ENCODE measurements at regions not wholly inside any gene's neighbourhood (a gene's known extent, or its start where the extent isn't known, plus 50 kb on each side); places are given as distances from the start of the nearest gene placed in this dataset.

DNA sequence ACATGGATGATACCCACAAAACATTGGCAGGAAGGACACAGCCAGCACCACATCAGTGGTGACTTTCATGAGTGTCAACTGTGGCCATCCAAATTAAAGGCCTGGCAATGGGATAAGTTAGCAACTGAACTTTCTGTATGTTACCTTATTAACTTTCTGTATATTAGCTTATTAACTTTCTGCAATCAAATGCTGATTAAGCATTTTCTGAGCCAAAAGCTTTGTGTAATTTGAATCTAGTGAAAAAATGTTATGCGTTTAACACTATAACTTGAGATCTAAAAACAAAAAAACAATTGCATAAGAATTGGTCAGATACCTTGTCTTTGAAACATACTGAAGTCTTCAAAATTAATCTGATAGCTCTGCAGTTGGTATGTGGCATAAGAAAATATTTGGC is 159.3 kb downstream of the ZNF33B start (continued):
- TF ChIP-seq, protein P1, sequence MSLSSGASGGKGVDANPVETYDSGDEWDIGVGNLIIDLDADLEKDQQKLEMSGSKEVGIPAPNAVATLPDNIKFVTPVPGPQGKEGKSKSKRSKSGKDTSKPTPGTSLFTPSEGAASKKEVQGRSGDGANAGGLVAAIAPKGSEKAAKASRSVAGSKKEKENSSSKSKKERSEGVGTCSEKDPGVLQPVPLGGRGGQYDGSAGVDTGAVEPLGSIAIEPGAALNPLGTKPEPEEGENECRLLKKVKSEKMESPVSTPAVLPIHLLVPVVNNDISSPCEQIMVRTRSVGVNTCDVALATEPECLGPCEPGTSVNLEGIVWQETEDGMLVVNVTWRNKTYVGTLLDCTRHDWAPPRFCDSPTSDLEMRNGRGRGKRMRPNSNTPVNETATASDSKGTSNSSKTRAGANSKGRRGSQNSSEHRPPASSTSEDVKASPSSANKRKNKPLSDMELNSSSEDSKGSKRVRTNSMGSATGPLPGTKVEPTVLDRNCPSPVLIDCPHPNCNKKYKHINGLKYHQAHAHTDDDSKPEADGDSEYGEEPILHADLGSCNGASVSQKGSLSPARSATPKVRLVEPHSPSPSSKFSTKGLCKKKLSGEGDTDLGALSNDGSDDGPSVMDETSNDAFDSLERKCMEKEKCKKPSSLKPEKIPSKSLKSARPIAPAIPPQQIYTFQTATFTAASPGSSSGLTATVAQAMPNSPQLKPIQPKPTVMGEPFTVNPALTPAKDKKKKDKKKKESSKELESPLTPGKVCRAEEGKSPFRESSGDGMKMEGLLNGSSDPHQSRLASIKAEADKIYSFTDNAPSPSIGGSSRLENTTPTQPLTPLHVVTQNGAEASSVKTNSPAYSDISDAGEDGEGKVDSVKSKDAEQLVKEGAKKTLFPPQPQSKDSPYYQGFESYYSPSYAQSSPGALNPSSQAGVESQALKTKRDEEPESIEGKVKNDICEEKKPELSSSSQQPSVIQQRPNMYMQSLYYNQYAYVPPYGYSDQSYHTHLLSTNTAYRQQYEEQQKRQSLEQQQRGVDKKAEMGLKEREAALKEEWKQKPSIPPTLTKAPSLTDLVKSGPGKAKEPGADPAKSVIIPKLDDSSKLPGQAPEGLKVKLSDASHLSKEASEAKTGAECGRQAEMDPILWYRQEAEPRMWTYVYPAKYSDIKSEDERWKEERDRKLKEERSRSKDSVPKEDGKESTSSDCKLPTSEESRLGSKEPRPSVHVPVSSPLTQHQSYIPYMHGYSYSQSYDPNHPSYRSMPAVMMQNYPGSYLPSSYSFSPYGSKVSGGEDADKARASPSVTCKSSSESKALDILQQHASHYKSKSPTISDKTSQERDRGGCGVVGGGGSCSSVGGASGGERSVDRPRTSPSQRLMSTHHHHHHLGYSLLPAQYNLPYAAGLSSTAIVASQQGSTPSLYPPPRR (CRISPR knock-in tag; IDR thresholded peaks at IDR 0.05; ENCODE audit: borderline replicate concordance): no peak
- TF ChIP-seq, protein P2, sequence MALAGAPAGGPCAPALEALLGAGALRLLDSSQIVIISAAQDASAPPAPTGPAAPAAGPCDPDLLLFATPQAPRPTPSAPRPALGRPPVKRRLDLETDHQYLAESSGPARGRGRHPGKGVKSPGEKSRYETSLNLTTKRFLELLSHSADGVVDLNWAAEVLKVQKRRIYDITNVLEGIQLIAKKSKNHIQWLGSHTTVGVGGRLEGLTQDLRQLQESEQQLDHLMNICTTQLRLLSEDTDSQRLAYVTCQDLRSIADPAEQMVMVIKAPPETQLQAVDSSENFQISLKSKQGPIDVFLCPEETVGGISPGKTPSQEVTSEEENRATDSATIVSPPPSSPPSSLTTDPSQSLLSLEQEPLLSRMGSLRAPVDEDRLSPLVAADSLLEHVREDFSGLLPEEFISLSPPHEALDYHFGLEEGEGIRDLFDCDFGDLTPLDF (CRISPR knock-in tag; IDR thresholded peaks at IDR 0.05): no peak
- TF ChIP-seq, protein P3, sequence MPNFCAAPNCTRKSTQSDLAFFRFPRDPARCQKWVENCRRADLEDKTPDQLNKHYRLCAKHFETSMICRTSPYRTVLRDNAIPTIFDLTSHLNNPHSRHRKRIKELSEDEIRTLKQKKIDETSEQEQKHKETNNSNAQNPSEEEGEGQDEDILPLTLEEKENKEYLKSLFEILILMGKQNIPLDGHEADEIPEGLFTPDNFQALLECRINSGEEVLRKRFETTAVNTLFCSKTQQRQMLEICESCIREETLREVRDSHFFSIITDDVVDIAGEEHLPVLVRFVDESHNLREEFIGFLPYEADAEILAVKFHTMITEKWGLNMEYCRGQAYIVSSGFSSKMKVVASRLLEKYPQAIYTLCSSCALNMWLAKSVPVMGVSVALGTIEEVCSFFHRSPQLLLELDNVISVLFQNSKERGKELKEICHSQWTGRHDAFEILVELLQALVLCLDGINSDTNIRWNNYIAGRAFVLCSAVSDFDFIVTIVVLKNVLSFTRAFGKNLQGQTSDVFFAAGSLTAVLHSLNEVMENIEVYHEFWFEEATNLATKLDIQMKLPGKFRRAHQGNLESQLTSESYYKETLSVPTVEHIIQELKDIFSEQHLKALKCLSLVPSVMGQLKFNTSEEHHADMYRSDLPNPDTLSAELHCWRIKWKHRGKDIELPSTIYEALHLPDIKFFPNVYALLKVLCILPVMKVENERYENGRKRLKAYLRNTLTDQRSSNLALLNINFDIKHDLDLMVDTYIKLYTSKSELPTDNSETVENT (CRISPR knock-in tag; IDR thresholded peaks at IDR 0.05): no peak
- TF ChIP-seq ATF7 (IDR thresholded peaks at IDR 0.05): no peak

Data from K562 (cell line).